A673 (cell line): ENCODE measurements at regions not wholly inside any gene's neighbourhood (a gene's known extent, or its start where the extent isn't known, plus 50 kb on each side); places are given as distances from the start of the nearest gene placed in this dataset.

ENCODE experiments used
- BruUV-seq: library from RNA; stranded (reverse); fragments of 400-500 nt; replicated peaks from 2 replicates; lab custom pipeline; 2021; lab: Mats Ljungman, UMichigan
- CTCF ChIA-PET: fragments of 300-600 bp; sonication (Branson Sonifier 250); formaldehyde crosslinking; loops from one replicate; lab custom pipeline; 2022; ENCODE audit warnings: antibody characterized with exemption; lab: Charles Lee
- POLR2A ChIA-PET: fragments of 300-600 bp; sonication (Branson Sonifier 250); formaldehyde crosslinking; loops from one replicate; lab custom pipeline; 2022; ENCODE audit warnings: antibody characterized with exemption; ENCODE audit not compliant: low non-redundant PET; lab: Charles Lee
- DNase-seq: peaks from one replicate; pipeline ENCODE4 v3.0.0-alpha.2; 2015; ENCODE audit warnings: low spot score
- H3K27ac ChIP-seq: fragments of 200-600 bp; sonication (generic); 2 replicates; pipeline ENCODE4 v1.5.1; 2016; ENCODE audit warnings: mixed run types, low read depth, mild to moderate bottlenecking, mixed read lengths, antibody characterized with exemption, low read length; ENCODE audit not compliant: poor library complexity, severe bottlenecking
- H3K27me3 ChIP-seq: fragments of 200-600 bp; sonication (generic); replicated peaks from 2 replicates; pipeline ENCODE4 v1.6.1; 2017; ENCODE audit warnings: mixed run types, low read depth, mild to moderate bottlenecking, mixed read lengths, antibody characterized with exemption, low read length; ENCODE audit not compliant: insufficient read depth, poor library complexity
- H3K36me3 ChIP-seq: fragments of 200-600 bp; sonication (generic); 2 replicates; pipeline ENCODE4 v1.6.1; 2016; ENCODE audit warnings: mixed run types, mild to moderate bottlenecking, mixed read lengths, antibody characterized with exemption, low read length; ENCODE audit not compliant: insufficient read depth, poor library complexity, severe bottlenecking
- H3K4me1 ChIP-seq: fragments of 200-600 bp; sonication (generic); 2 replicates; pipeline ENCODE4 v1.6.1; 2017; ENCODE audit warnings: mixed run types, mild to moderate bottlenecking, mixed read lengths, antibody characterized with exemption, low read length; ENCODE audit not compliant: insufficient read depth, poor library complexity, severe bottlenecking
- H3K4me3 ChIP-seq: fragments of 200-600 bp; sonication (generic); 2 replicates; pipeline ENCODE4 v1.5.1; 2016; ENCODE audit warnings: low read depth, mixed run types, mild to moderate bottlenecking, mixed read lengths, low read length; ENCODE audit not compliant: poor library complexity, severe bottlenecking
- H3K9me3 ChIP-seq: fragments of 200-600 bp; sonication (generic); 2 replicates; pipeline ENCODE4 v1.6.1; 2016; ENCODE audit warnings: mixed run types, low read depth, mild to moderate bottlenecking, mixed read lengths, antibody characterized with exemption, low read length; ENCODE audit not compliant: poor library complexity, severe bottlenecking
- EZH2 ChIP-seq: fragments of 200-600 bp; sonication (generic); IDR thresholded peaks from 2 replicates; pipeline ENCODE4 v1.6.1; 2017; ENCODE audit warnings: borderline replicate concordance, low read depth, mild to moderate bottlenecking, mixed read lengths, antibody characterized with exemption, low read length; ENCODE audit not compliant: poor library complexity, severe bottlenecking
- intact Hi-C: fragments of 100-400 bp; cut with micrococcal nuclease; formaldehyde crosslinking; loops from one replicate; pipeline ENCODE4 v1.10.0; 2022; ENCODE audit not compliant: unreplicated experiment
- TF ChIP-seq, protein P1 (sequence below): fragments of 300-800, 200-600 bp; sonication (generic); conservative IDR thresholded peaks from 2 replicates; pipeline ENCODE4 v1.5.1; 2017; ENCODE audit warnings: low read depth, mild to moderate bottlenecking, antibody characterized with exemption, low read length, moderate library complexity, mixed read lengths

DNA sequence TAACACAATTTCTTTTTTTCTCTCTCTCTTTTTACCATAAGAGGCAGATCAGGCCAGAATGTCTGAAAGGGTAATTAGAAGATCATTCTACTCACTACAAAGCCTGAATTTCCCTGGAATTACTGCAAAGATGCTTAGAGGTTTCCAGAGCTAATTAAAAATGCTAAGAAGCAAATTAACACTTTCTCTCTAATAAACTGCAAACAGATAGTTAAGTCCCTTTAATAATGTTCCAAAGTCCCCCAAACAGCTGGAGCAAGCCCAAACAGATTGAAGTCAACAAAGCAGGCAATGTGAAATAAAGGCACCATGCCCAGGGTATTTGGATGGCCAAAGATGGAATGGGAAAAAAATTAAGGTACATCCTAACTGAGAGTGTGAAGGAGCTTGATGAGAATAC, 208.8 kb upstream of the LRFN5 start:
- intact Hi-C loops, result no loop called here
- no peak overlapping the region for H3K4me3 ChIP-seq
- no peaks in the 10 kb centered on the region for H3K4me1 ChIP-seq
- no TSS peak for BruUV-seq
- no peak overlapping the region for H3K27ac ChIP-seq
- DNase-seq, result no peak
- POLR2A ChIA-PET, result no interaction called here
- no peaks in the 10 kb centered on the region for H3K9me3 ChIP-seq
- TF ChIP-seq, protein P1, sequence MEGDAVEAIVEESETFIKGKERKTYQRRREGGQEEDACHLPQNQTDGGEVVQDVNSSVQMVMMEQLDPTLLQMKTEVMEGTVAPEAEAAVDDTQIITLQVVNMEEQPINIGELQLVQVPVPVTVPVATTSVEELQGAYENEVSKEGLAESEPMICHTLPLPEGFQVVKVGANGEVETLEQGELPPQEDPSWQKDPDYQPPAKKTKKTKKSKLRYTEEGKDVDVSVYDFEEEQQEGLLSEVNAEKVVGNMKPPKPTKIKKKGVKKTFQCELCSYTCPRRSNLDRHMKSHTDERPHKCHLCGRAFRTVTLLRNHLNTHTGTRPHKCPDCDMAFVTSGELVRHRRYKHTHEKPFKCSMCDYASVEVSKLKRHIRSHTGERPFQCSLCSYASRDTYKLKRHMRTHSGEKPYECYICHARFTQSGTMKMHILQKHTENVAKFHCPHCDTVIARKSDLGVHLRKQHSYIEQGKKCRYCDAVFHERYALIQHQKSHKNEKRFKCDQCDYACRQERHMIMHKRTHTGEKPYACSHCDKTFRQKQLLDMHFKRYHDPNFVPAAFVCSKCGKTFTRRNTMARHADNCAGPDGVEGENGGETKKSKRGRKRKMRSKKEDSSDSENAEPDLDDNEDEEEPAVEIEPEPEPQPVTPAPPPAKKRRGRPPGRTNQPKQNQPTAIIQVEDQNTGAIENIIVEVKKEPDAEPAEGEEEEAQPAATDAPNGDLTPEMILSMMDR, result no peak
- no peak for TF ChIP-seq EZH2
- CTCF ChIA-PET, result no interaction called here
- no peaks in the 10 kb centered on the region for H3K27me3 ChIP-seq
- no peaks in the 10 kb centered on the region for H3K36me3 ChIP-seq

DNA sequence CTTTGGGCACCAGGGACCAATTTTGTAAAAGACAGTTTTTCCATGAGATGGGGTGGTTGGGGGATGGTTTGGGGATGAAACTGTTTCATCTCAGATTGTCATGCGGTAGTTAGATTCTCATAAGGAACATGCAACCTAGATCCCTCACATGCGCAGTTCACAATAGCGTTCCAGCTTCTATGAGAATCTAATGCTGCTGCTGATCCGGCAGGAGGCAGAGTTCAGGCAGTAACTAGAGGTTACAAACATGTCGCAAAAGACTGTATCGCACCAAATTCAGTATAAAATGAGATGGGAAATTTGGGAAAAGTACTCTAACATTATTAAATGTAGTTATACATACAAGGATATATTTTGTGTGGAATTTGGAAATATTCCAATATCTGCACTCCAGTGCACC, 213.2 kb upstream of the LRFN5 start:
- Histone ChIP-seq H3K27me3 (no peaks in the 10 kb centered on the region), H3K4me3 (no peak overlapping the region), H3K27ac (no peak overlapping the region), H3K9me3 (no peaks in the 10 kb centered on the region), H3K36me3 (no peaks in the 10 kb centered on the region), H3K4me1 (no peaks in the 10 kb centered on the region)
- TF ChIP-seq, protein P1, result no peak
- no peak for TF ChIP-seq EZH2
- CTCF ChIA-PET, result no interaction called here
- no peak for DNase-seq
- no TSS peak for BruUV-seq
- intact Hi-C loops, result no loop called here
- POLR2A ChIA-PET, result no interaction called here

DNA sequence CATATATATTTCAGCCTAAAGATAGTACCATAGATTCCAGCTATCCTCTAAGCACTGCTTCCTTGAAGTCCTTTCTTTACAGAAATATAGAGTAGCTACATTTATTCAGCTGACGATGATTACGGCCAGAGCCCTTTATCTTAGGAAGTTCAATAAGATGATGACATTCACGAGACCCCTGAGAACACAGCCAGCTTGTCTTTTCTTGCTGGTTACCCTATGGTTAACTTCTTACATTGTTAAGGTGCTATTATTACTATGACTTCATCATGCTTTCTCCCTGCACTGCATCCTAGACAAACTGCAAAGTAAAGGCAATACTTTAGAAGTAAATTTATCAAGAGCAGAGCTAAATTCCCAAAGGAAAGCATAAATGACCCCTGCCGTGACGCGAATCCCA, 214.4 kb upstream of the LRFN5 start:
- no TSS peak for BruUV-seq
- DNase-seq, result no peak
- ChIA-PET POLR2A (no interaction called here), CTCF (no interaction called here)
- H3K27ac ChIP-seq, result no peak overlapping the region
- H3K4me1 ChIP-seq, result no peaks in the 10 kb centered on the region
- H3K9me3 ChIP-seq, result no peaks in the 10 kb centered on the region
- H3K27me3 ChIP-seq, result no peaks in the 10 kb centered on the region
- no peak overlapping the region for H3K4me3 ChIP-seq
- intact Hi-C loops, result no loop called here
- H3K36me3 ChIP-seq, result no peaks in the 10 kb centered on the region
- TF ChIP-seq, protein P1, result no peak
- no peak for TF ChIP-seq EZH2

DNA sequence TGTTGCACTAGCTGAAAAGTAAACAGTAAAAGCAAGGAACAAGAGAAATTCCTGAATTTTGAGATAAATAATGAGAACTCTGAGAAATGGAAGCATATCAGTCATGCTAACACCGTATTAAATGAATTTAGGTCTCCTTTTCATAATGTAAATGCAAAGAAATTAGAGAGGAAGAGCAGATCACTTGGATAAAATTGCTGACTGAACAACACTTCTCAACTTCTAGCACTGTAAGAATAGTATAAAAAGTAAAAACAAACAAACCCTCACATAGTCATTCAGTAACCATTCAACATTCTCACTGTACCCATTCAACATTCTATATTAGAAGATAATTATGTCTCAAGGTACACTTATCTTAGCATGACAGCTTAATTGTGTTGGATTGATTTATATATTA, 217.3 kb upstream of the LRFN5 start:
- Histone ChIP-seq H3K4me1 (no peaks in the 10 kb centered on the region), H3K27me3 (no peaks in the 10 kb centered on the region), H3K4me3 (no peak overlapping the region), H3K27ac (no peak overlapping the region), H3K36me3 (no peaks in the 10 kb centered on the region), H3K9me3 (no peaks in the 10 kb centered on the region)
- TF ChIP-seq, protein P1, result no peak
- no peak for TF ChIP-seq EZH2
- DNase-seq, result no peak
- intact Hi-C loops, result no loop called here
- CTCF ChIA-PET, result no interaction called here
- POLR2A ChIA-PET, result no interaction called here
- BruUV-seq, result no TSS peak
